Loucy (cell line): ENCODE measurements at regions not wholly inside any gene's neighbourhood (a gene's known extent, or its start where the extent isn't known, plus 50 kb on each side); places are given as distances from the start of the nearest gene placed in this dataset.

ENCODE experiments used
- H2AFZ ChIP-seq: fragments of 200-600 bp; sonication (generic); 2 replicates; pipeline ENCODE4 v1.6.0; 2016; ENCODE audit warnings: antibody characterized with exemption, mild to moderate bottlenecking, low read length, moderate library complexity
- H3F3A ChIP-seq: fragments of 200-600 bp; 2 replicates; pipeline ENCODE4 v1.6.0; 2016; ENCODE audit warnings: antibody characterized with exemption, low read depth, mild to moderate bottlenecking
- H3K27me3 ChIP-seq: fragments of 200-600 bp; sonication (generic); 2 replicates; pipeline ENCODE4 v1.6.1; 2014; ENCODE audit warnings: low read length, mild to moderate bottlenecking; ENCODE audit not compliant: insufficient read depth, poor library complexity, severe bottlenecking
- H3K36me3 ChIP-seq: fragments of 200-600 bp; sonication (generic); 2 replicates; pipeline ENCODE4 v1.6.1; 2016; ENCODE audit warnings: low read length; ENCODE audit not compliant: insufficient read depth
- H3K4me1 ChIP-seq: fragments of 200-600 bp; sonication (generic); 2 replicates; pipeline ENCODE4 v1.5.1; 2014; ENCODE audit warnings: low read length, mild to moderate bottlenecking; ENCODE audit not compliant: insufficient read depth, poor library complexity, severe bottlenecking
- H3K4me2 ChIP-seq: fragments of 200-600 bp; sonication (generic); 2 replicates; pipeline ENCODE4 v1.6.0; 2014; ENCODE audit warnings: antibody characterized with exemption, low read length, low read depth, mild to moderate bottlenecking; ENCODE audit not compliant: poor library complexity, severe bottlenecking
- H3K4me3 ChIP-seq: fragments of 200-600 bp; sonication (generic); 2 replicates; pipeline ENCODE4 v1.5.1; 2014; ENCODE audit warnings: low read length, mild to moderate bottlenecking, mixed read lengths; ENCODE audit not compliant: poor library complexity, severe bottlenecking
- H3K79me2 ChIP-seq: fragments of 200-600 bp; sonication (generic); 2 replicates; pipeline ENCODE4 v1.6.1; 2014; ENCODE audit warnings: low read length; ENCODE audit not compliant: insufficient read depth
- H3K9ac ChIP-seq: fragments of 200-600 bp; sonication (generic); 2 replicates; pipeline ENCODE4 v1.6.0; 2014; ENCODE audit warnings: mild to moderate bottlenecking, low read depth, low read length, moderate library complexity; ENCODE audit not compliant: poor library complexity, severe bottlenecking
- H3K9me2 ChIP-seq: fragments of 200-600 bp; sonication (generic); replicated peaks from 2 replicates; pipeline ENCODE4 v1.6.1; 2016; ENCODE audit warnings: low read depth, low read length, mixed read lengths
- H3K9me3 ChIP-seq: fragments of 200-600 bp; sonication (generic); 2 replicates; pipeline ENCODE4 v1.6.1; 2014; ENCODE audit warnings: mild to moderate bottlenecking, antibody characterized with exemption, low read length, low read depth; ENCODE audit not compliant: insufficient read depth
- H4K20me1 ChIP-seq: fragments of 200-600 bp; sonication (generic); 2 replicates; pipeline ENCODE4 v1.6.0; 2014; ENCODE audit warnings: antibody characterized with exemption, low read length, mild to moderate bottlenecking; ENCODE audit not compliant: insufficient read depth, poor library complexity, severe bottlenecking
- EZH2phosphoT487 ChIP-seq: fragments of 200-600 bp; IDR thresholded peaks from 2 replicates; pipeline ENCODE4 v1.6.1; 2018; ENCODE audit warnings: antibody characterized with exemption, mild to moderate bottlenecking, moderate library complexity, borderline replicate concordance
- TF ChIP-seq, protein P1 (sequence below): fragments of 200-600 bp; sonication (generic); conservative IDR thresholded peaks from 2 replicates; pipeline ENCODE4 v1.5.1; 2014; ENCODE audit warnings: mild to moderate bottlenecking, antibody characterized with exemption, low read length

DNA sequence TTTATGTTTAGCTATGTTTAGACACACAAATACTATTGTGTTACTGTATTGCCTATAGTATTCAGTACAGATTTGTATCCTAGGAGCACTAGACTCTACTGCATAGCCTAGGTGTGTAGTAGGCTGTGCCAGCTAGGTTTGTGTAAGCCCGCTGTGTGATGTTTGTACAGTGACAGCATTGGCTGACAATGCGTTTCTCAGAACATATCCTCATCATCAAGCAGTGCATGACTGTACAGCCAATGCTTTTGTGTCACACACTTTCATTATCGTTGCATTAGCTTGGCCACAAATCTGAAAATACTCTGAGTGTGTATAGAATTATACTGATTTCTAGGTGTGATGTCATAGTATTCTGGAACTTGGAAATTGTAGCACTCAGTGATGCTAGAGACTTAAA, 63.4 kb downstream of the CLDN34 start:
- Histone ChIP-seq H3K27me3 (no peaks in the 10 kb centered on the region), H3K36me3 (no peaks in the 10 kb centered on the region), H3K4me1 (peaks cover 14% of the 10 kb centered on the region), H3K9me2 (no peaks in the 10 kb centered on the region), H3F3A (no peaks in the 10 kb centered on the region), H3K4me2 (no peak overlapping the region), H2AFZ (no peak overlapping the region), H3K4me3 (no peak overlapping the region), H4K20me1 (no peaks in the 10 kb centered on the region), H3K9ac (no peak overlapping the region), H3K79me2 (no peaks in the 10 kb centered on the region), H3K9me3 (no peaks in the 10 kb centered on the region)
- TF ChIP-seq EZH2phosphoT487, result no peak
- TF ChIP-seq, protein P1, sequence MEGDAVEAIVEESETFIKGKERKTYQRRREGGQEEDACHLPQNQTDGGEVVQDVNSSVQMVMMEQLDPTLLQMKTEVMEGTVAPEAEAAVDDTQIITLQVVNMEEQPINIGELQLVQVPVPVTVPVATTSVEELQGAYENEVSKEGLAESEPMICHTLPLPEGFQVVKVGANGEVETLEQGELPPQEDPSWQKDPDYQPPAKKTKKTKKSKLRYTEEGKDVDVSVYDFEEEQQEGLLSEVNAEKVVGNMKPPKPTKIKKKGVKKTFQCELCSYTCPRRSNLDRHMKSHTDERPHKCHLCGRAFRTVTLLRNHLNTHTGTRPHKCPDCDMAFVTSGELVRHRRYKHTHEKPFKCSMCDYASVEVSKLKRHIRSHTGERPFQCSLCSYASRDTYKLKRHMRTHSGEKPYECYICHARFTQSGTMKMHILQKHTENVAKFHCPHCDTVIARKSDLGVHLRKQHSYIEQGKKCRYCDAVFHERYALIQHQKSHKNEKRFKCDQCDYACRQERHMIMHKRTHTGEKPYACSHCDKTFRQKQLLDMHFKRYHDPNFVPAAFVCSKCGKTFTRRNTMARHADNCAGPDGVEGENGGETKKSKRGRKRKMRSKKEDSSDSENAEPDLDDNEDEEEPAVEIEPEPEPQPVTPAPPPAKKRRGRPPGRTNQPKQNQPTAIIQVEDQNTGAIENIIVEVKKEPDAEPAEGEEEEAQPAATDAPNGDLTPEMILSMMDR, result no peak

DNA sequence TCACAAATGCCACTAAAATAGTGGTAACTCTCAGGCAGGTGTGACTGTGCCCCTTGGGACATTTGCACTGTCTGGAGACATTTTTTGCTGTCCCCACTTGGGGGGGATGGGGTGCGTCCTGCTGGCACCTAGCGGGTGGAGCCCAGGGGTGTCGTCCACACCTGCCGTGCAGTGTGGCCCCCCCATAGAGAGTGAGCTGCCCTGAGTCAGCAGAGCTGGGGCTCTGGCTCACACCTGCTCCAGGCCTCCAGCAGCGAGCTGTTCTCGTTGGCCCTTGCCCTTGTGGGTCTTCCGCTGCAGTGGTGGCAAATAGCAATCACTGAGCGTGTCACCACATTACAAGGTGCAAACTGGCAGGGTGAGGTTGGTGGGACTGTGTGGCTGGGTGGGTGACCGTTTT, 64.6 kb downstream of the CLDN34 start:
- H2AFZ ChIP-seq, result no peak overlapping the region
- H3K9me2 ChIP-seq, result no peaks in the 10 kb centered on the region
- H3K27me3 ChIP-seq, result no peaks in the 10 kb centered on the region
- H3F3A ChIP-seq, result no peaks in the 10 kb centered on the region
- TF ChIP-seq EZH2phosphoT487, result no peak
- TF ChIP-seq, protein P1, result no peak
- no peak overlapping the region for H3K4me2 ChIP-seq
- no peaks in the 10 kb centered on the region for H4K20me1 ChIP-seq
- no peak overlapping the region for H3K4me3 ChIP-seq
- H3K9me3 ChIP-seq, result no peaks in the 10 kb centered on the region
- H3K79me2 ChIP-seq, result no peaks in the 10 kb centered on the region
- H3K36me3 ChIP-seq, result no peaks in the 10 kb centered on the region
- H3K4me1 ChIP-seq, result peaks cover 14% of the 10 kb centered on the region
- no peak overlapping the region for H3K9ac ChIP-seq

DNA sequence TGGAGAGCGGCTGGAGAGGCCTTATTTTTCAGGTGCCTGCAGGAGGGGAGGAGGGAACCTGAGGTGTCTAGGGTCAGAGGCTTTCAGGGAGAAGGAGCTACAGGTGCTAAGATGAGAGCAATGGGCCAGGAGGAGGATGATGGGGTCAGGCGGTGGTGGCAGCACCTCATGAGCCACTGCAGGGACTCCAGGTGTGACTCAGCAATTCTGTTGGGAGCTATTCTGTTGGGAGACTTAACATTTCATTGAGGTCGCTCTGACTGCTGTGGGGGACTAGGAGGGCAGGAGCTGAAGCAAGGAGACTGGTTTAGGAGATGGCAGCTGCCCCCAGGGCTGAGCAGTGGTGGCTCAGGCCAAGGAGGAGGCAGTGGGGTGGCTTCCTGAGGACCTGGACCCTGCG, 65.0 kb downstream of the CLDN34 start:
- peaks cover 14% of the 10 kb centered on the region for H3K4me1 ChIP-seq
- H3F3A ChIP-seq, result no peaks in the 10 kb centered on the region
- no peaks in the 10 kb centered on the region for H3K79me2 ChIP-seq
- no peaks in the 10 kb centered on the region for H3K9me2 ChIP-seq
- H3K9me3 ChIP-seq, result no peaks in the 10 kb centered on the region
- H3K9ac ChIP-seq, result no peak overlapping the region
- H4K20me1 ChIP-seq, result no peaks in the 10 kb centered on the region
- no peaks in the 10 kb centered on the region for H3K27me3 ChIP-seq
- H3K4me2 ChIP-seq, result no peak overlapping the region
- no peaks in the 10 kb centered on the region for H3K36me3 ChIP-seq
- H3K4me3 ChIP-seq, result no peak overlapping the region
- no peak overlapping the region for H2AFZ ChIP-seq
- TF ChIP-seq, protein P1, result no peak
- no peak for TF ChIP-seq EZH2phosphoT487
